Naive thymus-derived CD8-positive, alpha-beta T cell (primary cell): ENCODE measurements at regions not wholly inside any gene's neighbourhood (a gene's known extent, or its start where the extent isn't known, plus 50 kb on each side); places are given as distances from the start of the nearest gene placed in this dataset.
"Not testable (repeated sequence)": the region's sequence is repeated elsewhere in the genome, so short reads cannot be mapped to it uniquely, and the experiment has no call there.

Experiments used
- ATAC-seq, 2 donors: fragments of 150-1000 bp; cut with Tn5 transposase in 1 of 2; sonication (Bioruptor Pico), chemical (Tn5 transposase) in 1 of 2; 1 replicate in 1 of 2; 2 replicates in 1 of 2; pipeline ENCODE4 v1.10.0; 2021; ENCODE audit warnings: mild to moderate bottlenecking in 2 of 2, moderate library complexity in 2 of 2
- POLR2A ChIA-PET: fragments of 350-600 bp; sonication (Branson Sonifier 250); formaldehyde crosslinking; loops from one replicate; lab custom pipeline; 2021; ENCODE audit warnings: antibody characterized with exemption; lab: Charles Lee
- DNase-seq, 10 donors: peaks; one replicate each; pipeline versions ENCODE4 v3.0.0 to v3.0.0-alpha.2; 2020 to 2022
- H3K27ac Mint-ChIP-seq, 10 donors: one replicate each; pipeline ENCODE4 v1.8.0; 2020 to 2022; ENCODE audit warnings: mild to moderate bottlenecking in 10 of 10, mixed read lengths in 10 of 10, moderate library complexity in 4 of 10, inconsistent platforms in 1 of 10
- H3K27me3 Mint-ChIP-seq, 5 donors: one replicate each; pipeline ENCODE4 v1.8.0; 2021 to 2022; ENCODE audit warnings: mixed read lengths in 5 of 5
- H3K36me3 Mint-ChIP-seq, 3 donors: one replicate each; pipeline ENCODE4 v1.8.0; 2020 to 2022; ENCODE audit warnings: mixed read lengths in 3 of 3, mild to moderate bottlenecking in 2 of 3, inconsistent platforms in 1 of 3
- H3K4me1 Mint-ChIP-seq, 4 donors: one replicate each; pipeline ENCODE4 v1.8.0; 2021 to 2022; ENCODE audit warnings: mixed read lengths in 4 of 4
- H3K4me3 Mint-ChIP-seq, 10 donors: one replicate each; pipeline ENCODE4 v1.8.0; 2020 to 2022; ENCODE audit warnings: mild to moderate bottlenecking in 10 of 10, mixed read lengths in 10 of 10, moderate library complexity in 6 of 10, inconsistent platforms in 1 of 10
- H3K9me3 Mint-ChIP-seq, 9 donors: one replicate each; pipeline ENCODE4 v1.8.0; 2020 to 2022; ENCODE audit warnings: mixed read lengths in 9 of 9, mild to moderate bottlenecking in 3 of 9, inconsistent platforms in 1 of 9, moderate library complexity in 1 of 9

DNA sequence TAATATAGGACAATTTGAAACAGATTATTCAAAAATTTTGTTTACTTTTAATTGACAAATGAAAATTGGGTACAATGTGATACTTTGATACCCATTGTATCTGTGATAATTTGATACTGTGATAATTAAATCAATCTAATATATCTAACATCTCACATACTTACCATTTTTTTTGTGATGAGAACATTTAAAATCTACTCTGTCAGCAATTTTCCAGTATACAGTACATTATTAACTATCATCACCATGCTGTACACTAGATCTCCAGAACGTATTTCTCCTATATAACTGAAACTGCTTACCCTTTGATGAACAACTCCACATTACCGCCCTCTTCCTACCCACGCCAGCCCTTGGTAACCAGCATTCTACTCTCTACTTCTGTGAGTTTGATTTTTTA lies 139.7 kb upstream of the TFPI start:
- Mint-ChIP-seq H3K4me1 (no peaks in the 10 kb centered on the region), H3K27me3 (peaks cover 0 to 3% (median 0%) of the 10 kb centered on the region in 5 donors), H3K36me3 (no peaks in the 10 kb centered on the region), H3K27ac (no peak overlapping the region), H3K4me3 (no peak overlapping the region), H3K9me3 (peaks cover 0 to 16% (median 1%) of the 10 kb centered on the region in 9 donors)
- DNase-seq (no peak), ATAC-seq (no peak)
- POLR2A ChIA-PET, result no interaction called here

DNA sequence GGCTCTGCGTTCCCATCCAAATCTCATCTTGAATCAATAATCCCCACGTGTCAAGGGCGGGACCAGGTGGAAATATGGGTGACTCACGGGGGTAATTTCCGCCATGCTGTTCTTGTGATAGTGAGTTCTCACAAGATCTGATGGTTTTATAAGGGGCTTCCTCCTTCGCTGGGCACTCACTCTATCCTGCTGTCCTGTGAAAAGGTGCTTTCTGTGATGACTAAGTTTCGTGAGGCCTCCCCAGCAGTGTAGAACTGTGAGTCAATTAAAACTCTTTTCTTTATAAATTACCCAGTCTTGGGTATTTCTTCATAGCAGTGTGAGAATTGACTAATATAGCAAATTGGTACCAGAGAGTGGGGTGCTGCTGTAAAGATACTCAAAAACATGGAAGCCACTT lies 142.4 kb upstream of the TFPI start:
- ATAC-seq, DNase-seq, H3K27me3 Mint-ChIP-seq, POLR2A ChIA-PET, H3K27ac Mint-ChIP-seq, H3K4me3 Mint-ChIP-seq, H3K9me3 Mint-ChIP-seq, H3K36me3 Mint-ChIP-seq, H3K4me1 Mint-ChIP-seq: not testable (repeated sequence)

DNA sequence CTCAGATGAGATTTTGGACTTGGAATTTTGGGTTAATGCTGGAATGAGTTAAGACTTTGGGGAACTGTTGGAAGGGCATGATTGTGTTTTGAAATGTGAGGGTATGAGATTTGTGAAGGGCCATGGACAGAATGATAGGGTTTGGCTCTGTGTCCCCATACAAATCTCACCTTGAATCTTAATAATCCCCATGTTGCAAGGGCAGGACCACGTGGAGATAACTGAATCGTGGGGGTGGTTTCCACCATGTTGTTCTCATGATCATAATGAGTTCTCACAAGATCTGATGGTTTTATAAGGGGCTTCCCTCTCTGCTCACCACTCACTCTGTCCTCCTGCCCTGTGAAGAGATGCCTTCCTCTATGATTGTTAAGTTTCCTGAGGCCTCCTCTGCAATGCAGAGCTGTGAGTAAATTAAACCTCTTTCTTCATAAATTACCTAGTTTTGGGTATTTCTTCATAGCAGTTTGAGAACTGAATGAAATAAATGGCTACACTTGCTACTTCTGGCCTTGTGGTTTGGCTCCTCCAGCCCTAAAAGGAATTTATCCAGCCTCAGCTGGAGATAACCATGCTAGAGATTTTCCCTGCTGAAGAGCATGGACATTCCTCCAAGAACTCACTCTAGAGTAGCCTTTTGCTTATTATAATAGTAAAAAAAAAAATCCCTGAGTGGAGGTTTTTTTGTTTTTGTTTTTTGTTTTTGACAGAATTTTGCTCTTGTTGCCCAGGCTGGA lies 144.3 kb upstream of the TFPI start:
- Mint-ChIP-seq H3K27ac (no peak overlapping the region), H3K4me3 (no peak overlapping the region), H3K27me3 (peaks cover 0 to 8% (median 4%) of the 10 kb centered on the region in 5 donors), H3K4me1 (no peaks in the 10 kb centered on the region), H3K9me3 (peaks cover 0 to 7% (median 0%) of the 10 kb centered on the region in 9 donors), H3K36me3 (no peaks in the 10 kb centered on the region)
- ATAC-seq, result no peak
- POLR2A ChIA-PET, result no interaction called here
- DNase-seq, result no peak

DNA sequence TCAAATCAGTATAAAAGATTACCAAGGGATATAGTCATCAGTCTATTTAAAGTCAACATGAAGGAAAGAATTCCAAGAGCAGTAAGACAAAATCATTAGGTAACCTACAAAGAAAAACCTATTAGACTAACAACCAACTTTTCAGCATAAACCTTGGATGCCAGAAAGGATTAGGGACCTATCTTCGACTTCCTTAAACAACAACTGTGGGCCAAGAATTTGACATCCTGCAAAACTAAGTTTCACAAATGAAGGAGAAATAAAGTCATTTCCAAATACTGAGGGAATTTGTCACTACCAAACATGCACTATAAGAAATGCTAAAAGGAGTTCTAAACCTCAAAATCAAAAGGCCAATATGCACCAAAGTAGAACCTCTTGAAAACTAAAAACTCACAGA lies 147.9 kb upstream of the TFPI start:
- H3K4me1 Mint-ChIP-seq, result no peaks in the 10 kb centered on the region
- H3K27me3 Mint-ChIP-seq, result peaks cover 0 to 8% (median 4%) of the 10 kb centered on the region in 5 donors
- DNase-seq, result no peak
- H3K27ac Mint-ChIP-seq, result no peak overlapping the region
- POLR2A ChIA-PET, result no interaction called here
- no peak for ATAC-seq
- H3K4me3 Mint-ChIP-seq, result no peak overlapping the region
- peaks cover 0 to 7% (median 0%) of the 10 kb centered on the region in 9 donors for H3K9me3 Mint-ChIP-seq
- H3K36me3 Mint-ChIP-seq, result no peaks in the 10 kb centered on the region

DNA sequence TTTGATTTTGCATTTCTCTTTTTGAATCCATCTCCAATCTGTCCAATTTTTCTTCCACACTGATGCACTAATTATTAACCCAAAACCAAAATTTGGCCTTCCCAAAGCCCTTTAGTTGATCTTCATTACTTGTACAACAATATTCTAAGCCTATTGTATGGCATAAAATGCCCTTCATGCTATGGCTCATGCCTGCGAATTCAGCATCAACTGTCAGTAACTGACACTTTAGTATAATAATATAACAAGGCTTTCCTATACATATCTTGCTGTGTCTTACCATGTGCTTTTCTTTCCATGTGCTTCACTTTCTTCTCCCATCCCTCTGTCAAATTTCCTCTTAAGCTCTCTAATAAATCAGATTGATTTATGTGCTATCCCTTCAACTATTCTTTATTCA lies 154.0 kb upstream of the TFPI start:
- Mint-ChIP-seq H3K9me3 (no peaks in the 10 kb centered on the region), H3K4me3 (no peak overlapping the region), H3K36me3 (no peaks in the 10 kb centered on the region), H3K27ac (no peak overlapping the region), H3K4me1 (no peaks in the 10 kb centered on the region), H3K27me3 (peaks cover 0 to 3% (median 0%) of the 10 kb centered on the region in 5 donors)
- no peak for DNase-seq
- ATAC-seq, result no peak
- POLR2A ChIA-PET, result no interaction called here

DNA sequence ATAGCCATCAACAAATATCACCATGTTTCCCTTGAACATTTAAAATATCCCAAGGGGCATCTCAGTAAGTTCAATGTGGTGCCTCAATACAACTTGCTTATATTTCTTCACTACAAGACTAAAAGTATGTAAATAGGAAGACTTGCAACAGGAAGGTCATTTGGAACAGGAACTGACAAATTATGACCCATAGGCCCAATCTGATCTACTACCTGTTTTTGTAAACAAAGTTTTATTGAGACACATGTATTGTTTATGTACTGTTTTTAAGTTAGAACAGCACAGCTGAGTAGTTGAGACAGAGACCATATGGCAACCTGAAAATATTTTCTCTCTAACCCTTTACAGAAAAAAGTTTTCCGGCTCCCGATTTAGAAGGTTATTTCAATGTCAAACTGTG lies 154.8 kb upstream of the TFPI start:
- ATAC-seq (no peak), DNase-seq (no peak)
- no peak overlapping the region for H3K27ac Mint-ChIP-seq
- no peaks in the 10 kb centered on the region for H3K36me3 Mint-ChIP-seq
- H3K9me3 Mint-ChIP-seq, result peaks cover 0 to 6% (median 0%) of the 10 kb centered on the region in 9 donors
- H3K27me3 Mint-ChIP-seq, result no peaks in the 10 kb centered on the region
- POLR2A ChIA-PET, result no interaction called here
- H3K4me3 Mint-ChIP-seq, result no peak overlapping the region
- H3K4me1 Mint-ChIP-seq, result no peaks in the 10 kb centered on the region

DNA sequence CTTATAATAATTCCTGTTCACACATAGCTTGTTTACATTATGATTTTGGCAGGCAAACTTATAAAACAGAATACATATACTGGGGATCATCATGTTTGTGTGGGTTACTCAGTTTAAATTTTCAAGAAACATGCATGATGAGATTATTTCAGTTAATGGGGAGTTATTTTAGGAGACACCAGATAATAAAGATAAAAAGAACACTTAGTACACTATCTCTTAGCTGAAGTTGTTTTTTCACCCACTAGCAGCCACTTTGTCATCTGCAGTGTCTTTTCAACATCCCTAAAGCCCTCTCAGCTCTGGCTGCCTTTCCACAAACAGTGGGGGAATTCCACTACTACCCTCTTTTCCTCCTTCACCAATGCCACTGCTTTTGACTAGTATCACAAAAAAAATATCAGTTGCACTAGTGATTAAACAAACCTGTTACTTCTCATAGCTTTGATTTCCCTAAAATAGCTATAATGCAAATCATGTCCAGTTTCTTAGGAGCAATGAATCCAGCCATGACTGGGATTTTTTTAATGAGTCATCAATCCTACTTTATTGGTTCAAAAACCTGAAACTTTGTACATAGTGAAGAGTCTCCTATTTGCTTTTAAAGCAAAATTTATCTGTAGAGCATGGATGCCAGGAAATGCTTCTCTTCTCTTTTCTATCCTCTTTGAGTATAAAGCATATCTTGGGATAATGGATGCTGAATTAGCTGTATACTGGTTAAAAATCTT lies 156.7 kb upstream of the TFPI start:
- Mint-ChIP-seq H3K4me1 (no peaks in the 10 kb centered on the region), H3K9me3 (peaks cover 0 to 7% (median 0%) of the 10 kb centered on the region in 9 donors), H3K4me3 (no peak overlapping the region), H3K27me3 (no peaks in the 10 kb centered on the region), H3K36me3 (no peaks in the 10 kb centered on the region), H3K27ac (no peak overlapping the region)
- ATAC-seq, result no peak
- DNase-seq, result no peak
- POLR2A ChIA-PET, result no interaction called here

DNA sequence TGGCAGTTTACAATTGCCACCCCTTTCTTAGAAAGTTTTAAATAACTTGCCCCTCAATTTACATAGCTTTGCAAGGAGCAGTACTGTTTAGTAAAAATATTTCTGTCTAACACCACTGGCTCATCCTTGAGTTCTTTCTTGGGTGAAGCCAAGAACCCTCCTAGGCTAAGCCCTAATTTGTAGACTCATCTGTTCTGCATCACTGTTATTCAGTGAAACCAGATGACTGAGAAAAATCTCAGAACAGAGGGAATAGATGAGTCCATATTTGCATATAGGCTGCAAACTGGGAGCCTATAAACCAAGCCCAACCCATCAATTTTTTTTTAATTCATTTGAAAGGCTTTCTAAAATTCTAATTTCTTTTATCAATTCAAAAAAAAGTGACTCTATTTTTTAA lies 161.4 kb upstream of the TFPI start:
- H3K4me3 Mint-ChIP-seq, result no peak overlapping the region
- DNase-seq (no peak), ATAC-seq (no peak)
- no peaks in the 10 kb centered on the region for H3K27me3 Mint-ChIP-seq
- H3K9me3 Mint-ChIP-seq, result peaks cover 0 to 9% (median 0%) of the 10 kb centered on the region in 9 donors
- H3K27ac Mint-ChIP-seq, result no peak overlapping the region
- POLR2A ChIA-PET, result no interaction called here
- no peaks in the 10 kb centered on the region for H3K4me1 Mint-ChIP-seq
- no peaks in the 10 kb centered on the region for H3K36me3 Mint-ChIP-seq

DNA sequence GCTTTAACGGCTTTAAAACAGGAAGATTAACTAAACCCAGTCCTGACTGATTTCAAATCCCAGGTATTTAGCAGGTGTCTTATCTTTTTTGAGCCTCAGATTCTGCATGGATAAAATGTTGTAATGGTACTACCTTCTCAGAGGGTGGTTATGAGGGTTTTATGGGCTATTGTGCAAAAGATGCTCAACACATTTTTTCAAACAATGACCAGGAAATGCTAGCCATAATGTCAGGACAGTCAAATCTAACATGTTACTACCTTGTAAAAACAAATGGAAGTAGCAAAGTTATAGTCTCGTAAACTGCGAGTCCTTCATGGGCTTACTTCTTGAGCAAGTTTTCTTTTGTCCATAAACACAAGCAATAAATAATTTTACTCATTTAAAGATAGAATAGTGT lies 162.1 kb upstream of the TFPI start:
- DNase-seq, result no peak
- Mint-ChIP-seq H3K27ac (no peak overlapping the region), H3K9me3 (peaks cover 0 to 15% (median 0%) of the 10 kb centered on the region in 9 donors), H3K36me3 (no peaks in the 10 kb centered on the region), H3K4me3 (no peak overlapping the region), H3K27me3 (no peaks in the 10 kb centered on the region), H3K4me1 (no peaks in the 10 kb centered on the region)
- ATAC-seq, result no peak
- POLR2A ChIA-PET, result no interaction called here

DNA sequence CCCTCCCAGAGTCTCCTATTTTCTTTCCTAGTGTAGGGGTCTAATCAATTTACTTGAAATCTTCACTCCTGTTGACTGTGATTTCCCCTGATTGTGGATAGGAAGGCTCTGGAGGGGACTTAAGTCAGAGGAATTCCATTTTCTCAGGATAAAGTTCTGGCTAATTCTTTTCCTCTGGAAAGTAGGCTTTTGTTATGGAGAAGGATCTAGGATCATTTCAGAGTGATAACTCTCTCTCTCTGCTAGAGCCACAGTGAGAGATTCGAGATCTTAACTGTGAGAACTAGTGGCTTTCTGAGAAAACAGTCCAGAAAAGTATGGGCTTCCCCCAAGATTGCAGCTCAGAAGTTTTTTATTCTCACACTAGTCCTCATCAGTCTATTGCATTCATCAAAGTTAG lies 163.9 kb upstream of the TFPI start:
- POLR2A ChIA-PET, result no interaction called here
- H3K9me3 Mint-ChIP-seq, result peaks cover 0 to 19% (median 4%) of the 10 kb centered on the region in 9 donors
- H3K4me1 Mint-ChIP-seq, result no peaks in the 10 kb centered on the region

DNA sequence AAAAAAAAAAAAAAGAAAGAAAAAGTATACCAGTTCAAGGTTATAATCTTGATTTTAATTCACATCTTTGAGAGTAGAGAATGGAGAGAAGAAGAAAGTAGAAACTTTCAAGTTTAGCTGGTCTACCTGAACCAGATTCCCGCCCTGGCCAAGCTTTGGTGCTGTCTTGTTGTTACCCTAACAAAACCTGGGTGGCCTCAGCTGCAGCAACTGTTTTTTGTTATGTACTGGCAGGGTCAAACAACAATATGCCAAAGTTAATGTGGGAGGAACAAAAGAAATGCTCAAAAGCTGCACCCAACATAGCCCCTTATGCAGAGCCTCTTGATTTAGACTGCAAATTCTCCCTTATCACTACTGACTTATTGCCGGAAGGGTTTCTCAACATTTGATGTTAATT lies 165.3 kb upstream of the TFPI start:
- DNase-seq (no peak), ATAC-seq (no peak)
- POLR2A ChIA-PET, result no interaction called here
- Mint-ChIP-seq H3K36me3 (peaks cover 0 to 4% (median 0%) of the 10 kb centered on the region in 3 donors), H3K9me3 (peaks cover 0 to 21% (median 4%) of the 10 kb centered on the region in 9 donors), H3K27ac (no peak overlapping the region), H3K4me3 (no peak overlapping the region), H3K4me1 (no peaks in the 10 kb centered on the region), H3K27me3 (no peaks in the 10 kb centered on the region)

More for the DNA sequence above, 163.9 kb upstream of the TFPI start:
- Mint-ChIP-seq H3K4me3 (no peak overlapping the region), H3K27me3 (no peaks in the 10 kb centered on the region), H3K27ac (no peak overlapping the region), H3K36me3 (peaks cover 0 to 4% (median 0%) of the 10 kb centered on the region in 3 donors)
- DNase-seq (no peak), ATAC-seq (no peak)

DNA sequence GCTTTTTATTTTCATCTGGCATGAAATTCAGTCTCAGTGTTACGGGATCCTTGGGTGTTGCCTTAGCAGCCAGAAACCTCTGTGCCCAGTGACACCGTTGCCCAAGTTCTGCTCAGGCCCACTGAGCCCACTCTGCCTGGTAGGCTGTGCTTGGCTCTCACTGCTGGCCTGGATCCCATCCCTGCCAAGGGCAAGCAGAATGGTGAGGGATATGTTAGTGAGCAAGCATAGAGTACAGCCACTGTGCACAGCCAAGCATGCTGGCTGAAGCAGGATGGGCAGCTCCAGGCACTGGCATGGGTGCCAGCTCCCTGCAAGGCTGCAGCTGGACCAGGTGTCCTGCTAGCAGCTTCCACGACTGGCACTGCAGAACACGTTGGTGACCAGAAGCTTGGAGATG lies 194.7 kb upstream of the TFPI start:
- POLR2A ChIA-PET, result no interaction called here
- no peaks in the 10 kb centered on the region for H3K4me1 Mint-ChIP-seq
- H3K9me3 Mint-ChIP-seq, result peaks cover 0 to 4% (median 0%) of the 10 kb centered on the region in 9 donors
- no peaks in the 10 kb centered on the region for H3K36me3 Mint-ChIP-seq
- no peaks in the 10 kb centered on the region for H3K27me3 Mint-ChIP-seq
- ATAC-seq (no peak), DNase-seq (no peak)
- H3K4me3 Mint-ChIP-seq, result no peak overlapping the region
- H3K27ac Mint-ChIP-seq, result no peak overlapping the region

DNA sequence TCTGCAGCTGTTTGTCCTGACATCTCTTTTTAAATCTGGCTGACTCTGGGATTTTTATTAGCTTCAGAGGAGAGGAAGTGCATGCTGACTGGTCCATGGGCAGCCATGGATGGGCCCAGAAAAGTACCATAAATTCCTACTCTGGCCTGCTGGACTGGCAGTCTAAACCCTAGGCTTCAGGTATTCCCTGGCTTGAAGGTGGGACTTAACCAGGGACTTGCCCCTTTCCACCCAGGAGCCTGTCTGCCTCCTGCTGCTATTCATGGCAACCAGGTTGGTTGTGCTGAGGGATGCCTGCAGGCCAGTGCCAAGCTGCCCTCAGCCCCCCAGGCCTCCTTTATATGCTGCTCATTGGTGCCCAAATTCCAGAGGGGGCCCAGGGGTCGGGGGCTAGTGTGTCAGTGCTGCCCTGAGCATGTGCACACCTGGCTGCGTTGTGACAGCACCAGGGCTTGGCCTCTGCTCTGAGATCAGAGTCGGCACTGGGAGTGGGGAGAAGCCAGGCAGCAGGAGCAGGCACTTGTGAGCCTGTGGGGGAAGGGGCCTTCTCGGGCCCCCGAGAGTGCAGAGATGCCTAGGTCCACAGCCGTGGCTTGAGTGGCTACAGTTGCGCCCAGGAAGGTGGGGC lies 195.7 kb upstream of the TFPI start:
- H3K36me3 Mint-ChIP-seq, result no peaks in the 10 kb centered on the region
- H3K27ac Mint-ChIP-seq, result no peak overlapping the region

More for the DNA sequence above, 195.7 kb upstream of the TFPI start:
- Mint-ChIP-seq H3K4me3 (no peak overlapping the region), H3K4me1 (no peaks in the 10 kb centered on the region), H3K9me3 (peaks cover 0 to 4% (median 0%) of the 10 kb centered on the region in 9 donors), H3K27me3 (no peaks in the 10 kb centered on the region)
- POLR2A ChIA-PET, result no interaction called here
- DNase-seq, result no peak
- ATAC-seq, result no peak
